Neural crest cell (in vitro differentiated cells): ENCODE measurements at regions not wholly inside any gene's neighbourhood (a gene's known extent, or its start where the extent isn't known, plus 50 kb on each side); places are given as distances from the start of the nearest gene placed in this dataset.
"Not testable (repeated sequence)": the region's sequence is repeated elsewhere in the genome, so short reads cannot be mapped to it uniquely, and the experiment has no call there.

Source experiments
- DNase-seq: peaks from one replicate; pipeline ENCODE4 v3.0.0; 2021; ENCODE audit warnings: low read depth, mixed read lengths, low spot score
- H3K27ac Mint-ChIP-seq: one replicate; pipeline ENCODE4 v1.8.0; 2021; ENCODE audit warnings: mild to moderate bottlenecking, mixed read lengths; ENCODE audit not compliant: unreplicated experiment
- H3K27me3 Mint-ChIP-seq: 2 replicates; pipeline ENCODE4 v1.8.0; 2021; ENCODE audit warnings: low read depth, mild to moderate bottlenecking, mixed read lengths
- H3K36me3 Mint-ChIP-seq: 2 replicates; pipeline ENCODE4 v1.8.0; 2021; ENCODE audit warnings: low read depth, mild to moderate bottlenecking, mixed read lengths
- H3K4me1 Mint-ChIP-seq: 2 replicates; pipeline ENCODE4 v1.8.0; 2021; ENCODE audit warnings: mixed read lengths
- H3K4me3 Mint-ChIP-seq: one replicate; pipeline ENCODE4 v1.8.0; 2021; ENCODE audit warnings: mild to moderate bottlenecking, mixed read lengths
- H3K9me3 Mint-ChIP-seq: 2 replicates; pipeline ENCODE4 v1.8.0; 2021; ENCODE audit warnings: mixed read lengths
- TF ChIP-seq, protein P1 (sequence below): fragments of 200-600 bp; sonication (generic); conservative IDR thresholded peaks from 2 replicates; pipeline ENCODE4 v1.5.0; 2021; ENCODE audit warnings: antibody characterized with exemption, mild to moderate bottlenecking

DNA sequence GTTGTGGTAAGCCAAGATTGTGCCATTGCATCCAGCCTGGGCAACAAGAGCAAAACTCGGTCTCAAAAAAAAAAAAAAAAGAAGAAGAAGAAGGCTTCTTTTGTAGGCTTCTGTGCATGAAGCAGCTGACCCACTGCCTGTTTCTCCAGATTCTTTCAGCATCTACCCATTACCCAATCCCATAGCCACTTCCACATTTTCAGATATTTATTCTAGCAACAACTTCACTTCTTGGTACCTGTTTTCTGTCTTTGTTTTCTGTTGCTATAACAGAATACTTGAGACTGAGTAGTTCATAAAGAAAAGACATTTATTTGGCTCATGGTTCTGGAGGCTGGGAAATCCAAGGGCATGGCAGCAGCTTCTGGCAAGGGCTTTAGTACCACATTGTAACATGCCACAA is 95.3 kb upstream of the SGK1 start:
- TF ChIP-seq, protein P1, sequence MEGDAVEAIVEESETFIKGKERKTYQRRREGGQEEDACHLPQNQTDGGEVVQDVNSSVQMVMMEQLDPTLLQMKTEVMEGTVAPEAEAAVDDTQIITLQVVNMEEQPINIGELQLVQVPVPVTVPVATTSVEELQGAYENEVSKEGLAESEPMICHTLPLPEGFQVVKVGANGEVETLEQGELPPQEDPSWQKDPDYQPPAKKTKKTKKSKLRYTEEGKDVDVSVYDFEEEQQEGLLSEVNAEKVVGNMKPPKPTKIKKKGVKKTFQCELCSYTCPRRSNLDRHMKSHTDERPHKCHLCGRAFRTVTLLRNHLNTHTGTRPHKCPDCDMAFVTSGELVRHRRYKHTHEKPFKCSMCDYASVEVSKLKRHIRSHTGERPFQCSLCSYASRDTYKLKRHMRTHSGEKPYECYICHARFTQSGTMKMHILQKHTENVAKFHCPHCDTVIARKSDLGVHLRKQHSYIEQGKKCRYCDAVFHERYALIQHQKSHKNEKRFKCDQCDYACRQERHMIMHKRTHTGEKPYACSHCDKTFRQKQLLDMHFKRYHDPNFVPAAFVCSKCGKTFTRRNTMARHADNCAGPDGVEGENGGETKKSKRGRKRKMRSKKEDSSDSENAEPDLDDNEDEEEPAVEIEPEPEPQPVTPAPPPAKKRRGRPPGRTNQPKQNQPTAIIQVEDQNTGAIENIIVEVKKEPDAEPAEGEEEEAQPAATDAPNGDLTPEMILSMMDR = no peak
- no peaks in the 10 kb centered on the region for H3K27me3 Mint-ChIP-seq
- H3K4me3 Mint-ChIP-seq = no peak overlapping the region
- H3K4me1 Mint-ChIP-seq = peaks cover 16% of the 10 kb centered on the region
- H3K27ac Mint-ChIP-seq = no peak overlapping the region
- peaks cover 2% of the 10 kb centered on the region for H3K9me3 Mint-ChIP-seq
- no peak for DNase-seq
- H3K36me3 Mint-ChIP-seq = peaks cover 3% of the 10 kb centered on the region

GRCh38 chr6:134410541-134410940 is 92.6 kb upstream of the SGK1 start:
- peaks cover 15% of the 10 kb centered on the region for H3K4me1 Mint-ChIP-seq
- H3K4me3 Mint-ChIP-seq = no peak overlapping the region
- H3K9me3 Mint-ChIP-seq = peaks cover 2% of the 10 kb centered on the region
- DNase-seq = no peak
- TF ChIP-seq, protein P1 = no peak
- H3K36me3 Mint-ChIP-seq = peaks cover 3% of the 10 kb centered on the region
- no peaks in the 10 kb centered on the region for H3K27me3 Mint-ChIP-seq
- H3K27ac Mint-ChIP-seq = no peak overlapping the region

GRCh38 chr6:134407791-134408190 is 89.9 kb upstream of the SGK1 start:
- Mint-ChIP-seq H3K27me3 (no peaks in the 10 kb centered on the region), H3K9me3 (peaks cover 2% of the 10 kb centered on the region), H3K4me3 (no peak overlapping the region), H3K27ac (no peak overlapping the region), H3K36me3 (peaks cover 3% of the 10 kb centered on the region), H3K4me1 (peaks cover 10% of the 10 kb centered on the region)
- no peak for DNase-seq
- TF ChIP-seq, protein P1 = no peak

DNA sequence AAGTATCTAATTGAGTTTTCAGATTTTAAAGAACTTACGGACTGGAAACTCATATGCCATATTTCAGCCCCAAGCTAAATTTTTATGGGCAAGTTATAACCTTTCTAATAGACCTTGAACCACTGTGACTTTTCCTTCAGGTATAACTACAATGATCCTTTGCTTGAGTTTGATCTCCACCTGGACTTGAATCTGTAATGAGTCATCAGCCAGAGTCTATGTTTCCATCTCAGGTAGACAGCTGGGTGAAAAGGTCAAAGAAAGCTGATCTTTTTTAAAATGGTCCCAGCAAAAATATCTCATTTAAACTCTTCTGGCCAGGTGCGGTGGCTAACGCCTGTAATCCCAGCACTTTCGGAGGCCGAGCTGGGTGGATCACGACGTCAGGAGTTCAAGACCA is 88.4 kb upstream of the SGK1 start:
- Mint-ChIP-seq H3K36me3 (no peaks in the 10 kb centered on the region), H3K9me3 (peaks cover 2% of the 10 kb centered on the region), H3K4me3 (no peak overlapping the region), H3K4me1 (peaks cover 10% of the 10 kb centered on the region), H3K27me3 (no peaks in the 10 kb centered on the region), H3K27ac (no peak overlapping the region)
- DNase-seq = no peak
- TF ChIP-seq, protein P1 = no peak

DNA sequence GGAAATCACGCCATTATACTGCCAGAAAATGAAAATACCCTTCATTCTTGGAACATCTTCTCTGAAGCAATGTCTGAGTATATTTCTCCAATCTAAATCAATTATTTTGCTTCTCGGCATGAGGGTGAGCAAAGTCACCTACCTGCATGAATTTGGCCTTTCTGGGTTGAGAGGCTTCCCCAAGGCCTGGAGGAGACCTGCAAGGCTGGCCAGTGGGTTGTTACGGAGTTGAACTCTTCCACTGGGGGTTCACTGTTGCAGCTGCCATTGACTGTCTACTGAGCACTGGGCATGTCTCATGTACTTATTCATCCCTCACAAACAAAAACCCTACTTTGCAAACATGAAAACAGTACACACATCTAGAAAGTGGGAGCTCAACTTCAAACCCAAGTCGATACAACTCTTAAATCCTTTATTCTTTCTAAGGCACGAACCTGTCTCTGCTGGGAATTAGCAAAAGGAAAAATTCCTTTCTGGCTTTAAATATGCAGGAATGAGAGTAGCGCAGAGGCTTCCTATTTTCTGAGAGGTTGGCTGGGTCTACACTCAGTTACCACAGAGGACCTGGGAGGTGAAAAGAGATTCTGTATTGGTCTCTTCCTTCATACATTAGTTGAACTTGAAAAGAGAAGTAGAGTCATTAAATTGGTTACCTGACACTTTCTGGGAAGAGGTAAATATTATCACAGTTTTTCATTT is 87.6 kb upstream of the SGK1 start:
- Mint-ChIP-seq H3K36me3 (no peaks in the 10 kb centered on the region), H3K27me3 (no peaks in the 10 kb centered on the region), H3K4me1 (peaks cover 7% of the 10 kb centered on the region), H3K9me3 (no peaks in the 10 kb centered on the region), H3K27ac (no peak overlapping the region), H3K4me3 (no peak overlapping the region)
- TF ChIP-seq, protein P1 = no peak
- DNase-seq = no peak

DNA sequence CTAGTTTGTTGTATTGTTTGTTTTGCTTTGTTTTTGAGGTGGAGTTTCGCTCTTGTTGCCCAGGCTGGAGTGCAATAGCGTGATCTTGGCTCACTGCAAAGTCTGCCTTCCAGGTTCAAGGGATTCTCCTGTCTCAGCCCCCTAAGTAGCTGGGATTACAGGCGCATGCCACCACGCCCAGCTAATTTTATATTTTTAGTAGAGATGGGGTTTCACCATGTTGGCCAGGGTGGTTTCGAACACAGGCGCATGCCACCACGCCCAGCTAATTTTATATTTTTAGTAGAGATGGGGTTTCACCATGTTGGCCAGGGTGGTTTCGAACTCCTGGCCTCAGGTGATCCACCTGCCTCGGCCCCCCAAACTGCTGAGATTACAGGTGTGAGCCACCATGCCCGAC is 85.4 kb upstream of the SGK1 start:
- H3K9me3 Mint-ChIP-seq, H3K36me3 Mint-ChIP-seq, H3K4me3 Mint-ChIP-seq, H3K4me1 Mint-ChIP-seq, H3K27me3 Mint-ChIP-seq, DNase-seq, H3K27ac Mint-ChIP-seq: not testable (repeated sequence)
